IMR-90 (cell line): ENCODE measurements at regions not wholly inside any gene's neighbourhood (a gene's known extent, or its start where the extent isn't known, plus 50 kb on each side); places are given as distances from the start of the nearest gene placed in this dataset.

Source experiments
- ATAC-seq: fragments of 200-7000 bp; cut with Tn5 transposase; 2 replicates; pipeline ENCODE4 v1.9.1; 2020; ENCODE audit warnings: low read depth, mild to moderate bottlenecking, moderate library complexity
- BruUV-seq: library from RNA; stranded (reverse); fragments of 400-500 nt; replicated peaks from 2 replicates; lab custom pipeline; 2021; lab: Mats Ljungman, UMichigan
- CTCF ChIA-PET: fragments of 300-600 bp; formaldehyde crosslinking; extraction: SDS; loops from one replicate; lab custom pipeline; 2021; ENCODE audit warnings: antibody characterized with exemption; lab: Yijun Ruan, JAX
- POLR2A ChIA-PET: fragments of 300-600 bp; sonication (Branson Sonifier 250); formaldehyde crosslinking; loops from one replicate; lab custom pipeline; 2022; ENCODE audit warnings: antibody characterized with exemption; ENCODE audit not compliant: unreplicated experiment; lab: Charles Lee
- DNase-seq: peaks from one replicate; pipeline ENCODE4 v3.0.0; 2013
- H2AFZ ChIP-seq: replicated peaks from 2 replicates; pipeline ENCODE3; 2013; ENCODE audit warnings: low read length, mild to moderate bottlenecking; ENCODE audit not compliant: poor library complexity
- H2AK5ac ChIP-seq: 2 replicates; pipeline ENCODE4 v1.6.1; 2013; ENCODE audit warnings: low read depth, low read length, inconsistent platforms
- H2AK9ac ChIP-seq: replicated peaks from 2 replicates; pipeline ENCODE3; 2013; ENCODE audit warnings: mild to moderate bottlenecking, low read depth, low read length, moderate library complexity; ENCODE audit not compliant: poor library complexity
- H2BK120ac ChIP-seq: 2 replicates; pipeline ENCODE4 v1.6.1; 2013; ENCODE audit warnings: low read depth, low read length, inconsistent platforms
- H2BK15ac ChIP-seq: 3 replicates; pipeline ENCODE4 v1.6.1; 2013; ENCODE audit warnings: low read depth, low read length, inconsistent platforms
- H2BK20ac ChIP-seq: 2 replicates; pipeline ENCODE4 v1.6.1; 2013; ENCODE audit warnings: low read depth, mild to moderate bottlenecking, inconsistent platforms, low read length, moderate library complexity
- H2BK5ac ChIP-seq: 2 replicates; pipeline ENCODE4 v1.6.1; 2013; ENCODE audit warnings: mild to moderate bottlenecking, low read depth, low read length, inconsistent platforms; ENCODE audit not compliant: poor library complexity, severe bottlenecking
- H3K14ac ChIP-seq: replicated peaks from 2 replicates; pipeline ENCODE4 v1.6.1; 2013; ENCODE audit warnings: low read depth, low read length, inconsistent platforms
- H3K18ac ChIP-seq: 2 replicates; pipeline ENCODE4 v1.6.1; 2013; ENCODE audit warnings: low read depth, low read length, control low read depth
- H3K23ac ChIP-seq: 2 replicates; pipeline ENCODE4 v1.6.1; 2013; ENCODE audit warnings: low read depth, low read length, inconsistent platforms
- H3K27ac ChIP-seq: 2 replicates; pipeline ENCODE4 v1.5.1; 2013; ENCODE audit warnings: mild to moderate bottlenecking, control low read depth, low read length; ENCODE audit not compliant: insufficient read depth
- H3K27me3 ChIP-seq: 2 replicates; pipeline ENCODE4 v1.6.1; 2013; ENCODE audit warnings: low read length; ENCODE audit not compliant: control insufficient read depth, insufficient read depth
- H3K36me3 ChIP-seq: 2 replicates; pipeline ENCODE4 v1.6.1; 2013; ENCODE audit warnings: low read length, mixed read lengths; ENCODE audit not compliant: control insufficient read depth, insufficient read depth
- H3K4ac ChIP-seq: 2 replicates; pipeline ENCODE4 v1.6.1; 2013; ENCODE audit warnings: low read depth, low read length, inconsistent platforms
- H3K4me1 ChIP-seq: 2 replicates; pipeline ENCODE4 v1.6.1; 2013; ENCODE audit warnings: low read length, mixed read lengths; ENCODE audit not compliant: control insufficient read depth, insufficient read depth
- H3K4me2 ChIP-seq: 2 replicates; pipeline ENCODE4 v1.6.1; 2013; ENCODE audit warnings: low read depth, mild to moderate bottlenecking, control low read depth, low read length, moderate library complexity
- H3K4me3 ChIP-seq: 2 replicates; pipeline ENCODE4 v1.5.1; 2013; ENCODE audit warnings: low read depth, mild to moderate bottlenecking, control low read depth, low read length, moderate library complexity; ENCODE audit not compliant: insufficient read depth
- H3K56ac ChIP-seq: 2 replicates; pipeline ENCODE4 v1.6.1; 2013; ENCODE audit warnings: low read length, inconsistent platforms; ENCODE audit not compliant: insufficient read depth; ENCODE audit errors: extremely low read depth
- H3K79me1 ChIP-seq, 2 experiments: 2 replicates each; pipeline ENCODE4 v1.6.1; 2013; ENCODE audit warnings: low read length in 2 of 2, inconsistent platforms in 1 of 2, low read depth in 1 of 2
- H3K9ac ChIP-seq: 2 replicates; pipeline ENCODE4 v1.6.1; 2013; ENCODE audit warnings: low read depth, low read length, control low read depth
- H3K9me1 ChIP-seq: 2 replicates; pipeline ENCODE4 v1.6.1; 2013; ENCODE audit warnings: low read length, inconsistent platforms; ENCODE audit not compliant: insufficient read depth
- H3K9me3 ChIP-seq: 2 replicates; pipeline ENCODE4 v1.6.1; 2013; ENCODE audit warnings: low read length; ENCODE audit not compliant: control insufficient read depth, insufficient read depth
- H4K20me1 ChIP-seq: 2 replicates; pipeline ENCODE4 v1.6.1; 2013; ENCODE audit warnings: low read length, inconsistent platforms; ENCODE audit not compliant: insufficient read depth
- H4K5ac ChIP-seq: 2 replicates; pipeline ENCODE4 v1.6.1; 2013; ENCODE audit warnings: mild to moderate bottlenecking, low read depth, low read length, control low read depth
- H4K8ac ChIP-seq, 2 experiments: 2 replicates each; pipeline ENCODE4 v1.6.1; 2013; ENCODE audit warnings: low read depth in 2 of 2, low read length in 2 of 2, control low read depth in 1 of 2, inconsistent platforms in 1 of 2
- H4K91ac ChIP-seq: 2 replicates; pipeline ENCODE4 v1.6.1; 2013; ENCODE audit warnings: low read depth, low read length, inconsistent platforms; ENCODE audit not compliant: insufficient read depth
- CEBPB ChIP-seq: IDR thresholded peaks from 2 replicates; pipeline ENCODE4 v1.6.1; 2012; ENCODE audit warnings: low read depth, low read length, improper control_type of control experiment
- ELK1 ChIP-seq: fragments of 150-350 bp; IDR thresholded peaks from 2 replicates; pipeline ENCODE4 v1.6.1; 2016; ENCODE audit warnings: low read depth, mild to moderate bottlenecking, low read length, moderate library complexity, borderline replicate concordance
- FOS ChIP-seq: fragments of 150-350 bp; IDR thresholded peaks from 2 replicates; pipeline ENCODE4 v1.6.1; 2016; ENCODE audit warnings: low read depth, low read length
- MXI1 ChIP-seq: IDR thresholded peaks from 2 replicates; pipeline ENCODE4 v1.6.1; 2012; ENCODE audit warnings: low read depth, mild to moderate bottlenecking, low read length, moderate library complexity, borderline replicate concordance
- NFE2L2 ChIP-seq: fragments of 150-350 bp; IDR thresholded peaks from 2 replicates; pipeline ENCODE4 v1.6.1; 2016; ENCODE audit warnings: low read depth, mild to moderate bottlenecking, low read length
- RFX5 ChIP-seq: IDR thresholded peaks from 2 replicates; pipeline ENCODE4 v1.8.0; 2012; ENCODE audit warnings: low read depth, mild to moderate bottlenecking, low read length, moderate library complexity
- WGBS, 2 experiments: methylation state at CpG; one replicate each; pipeline versions ENCODE4 v1.1.5 to v1.1.7; 2013; ENCODE audit warnings: missing lambda C conversion rate in 2 of 2; ENCODE audit not compliant: insufficient read length in 1 of 2; ENCODE audit errors: extremely low coverage in 2 of 2; 5-methylcytosine and 5-hydroxymethylcytosine counted together
- dilution Hi-C: fragments of 300-500 bp; cut with HindIII; formaldehyde crosslinking; loops from one replicate; pipeline ENCODE4 v1.14.3; 2018; ENCODE audit warnings: low sequenced_read_pairs; ENCODE audit not compliant: unreplicated experiment
- in situ Hi-C: fragments of 300-500 bp; cut with MboI; formaldehyde crosslinking; loops from 3 replicates; pipeline ENCODE4 v1.14.3; 2019; ENCODE audit warnings: low sequenced_read_pairs, inconsistent platforms, mixed read lengths
- intact Hi-C: fragments of 100-400 bp; cut with micrococcal nuclease; formaldehyde crosslinking; loops from 2 replicates; pipeline ENCODE4 v1.10.0; 2022
- TF ChIP-seq, protein P1 (sequence below): conservative IDR thresholded peaks from 2 replicates; pipeline ENCODE4 v1.5.1; 2012; ENCODE audit warnings: mild to moderate bottlenecking, low read depth, low read length, improper control_type of control experiment

- Histone ChIP-seq H4K8ac (no peak overlapping the region), H2AFZ (no peak overlapping the region), H3K4me3 (no peak overlapping the region), H2AK9ac (no peak overlapping the region), H2AK5ac (no peak overlapping the region), H2BK120ac (no peak overlapping the region), H3K36me3 (no peaks in the 10 kb centered on the region), H3K4me1 (no peaks in the 10 kb centered on the region), H2BK15ac (no peak overlapping the region), H3K56ac (no peak overlapping the region), H4K91ac (no peak overlapping the region), H3K9me1 (no peaks in the 10 kb centered on the region), H3K14ac (no peak overlapping the region), H3K4me2 (no peak overlapping the region), H3K9ac (no peak overlapping the region), H3K27me3 (no peaks in the 10 kb centered on the region), H3K27ac (no peak overlapping the region), H3K18ac (no peak overlapping the region), H3K79me1 (no peaks in the 10 kb centered on the region), H4K20me1 (no peaks in the 10 kb centered on the region), H3K9me3 (no peaks in the 10 kb centered on the region; the same call in 1 of the 2 replicates), H3K4ac (no peak overlapping the region), H2BK5ac (no peak overlapping the region), H2BK20ac (no peak overlapping the region), H4K5ac (no peak overlapping the region), H3K23ac (no peak overlapping the region)
- ATAC-seq = no peak
- intact Hi-C loops (no loop called here), in situ Hi-C loops (no loop called here), dilution Hi-C loops (no loop called here)
- DNase-seq = no peak
- ChIA-PET CTCF (no interaction called here), POLR2A (no interaction called here)
- TF ChIP-seq, protein P1, sequence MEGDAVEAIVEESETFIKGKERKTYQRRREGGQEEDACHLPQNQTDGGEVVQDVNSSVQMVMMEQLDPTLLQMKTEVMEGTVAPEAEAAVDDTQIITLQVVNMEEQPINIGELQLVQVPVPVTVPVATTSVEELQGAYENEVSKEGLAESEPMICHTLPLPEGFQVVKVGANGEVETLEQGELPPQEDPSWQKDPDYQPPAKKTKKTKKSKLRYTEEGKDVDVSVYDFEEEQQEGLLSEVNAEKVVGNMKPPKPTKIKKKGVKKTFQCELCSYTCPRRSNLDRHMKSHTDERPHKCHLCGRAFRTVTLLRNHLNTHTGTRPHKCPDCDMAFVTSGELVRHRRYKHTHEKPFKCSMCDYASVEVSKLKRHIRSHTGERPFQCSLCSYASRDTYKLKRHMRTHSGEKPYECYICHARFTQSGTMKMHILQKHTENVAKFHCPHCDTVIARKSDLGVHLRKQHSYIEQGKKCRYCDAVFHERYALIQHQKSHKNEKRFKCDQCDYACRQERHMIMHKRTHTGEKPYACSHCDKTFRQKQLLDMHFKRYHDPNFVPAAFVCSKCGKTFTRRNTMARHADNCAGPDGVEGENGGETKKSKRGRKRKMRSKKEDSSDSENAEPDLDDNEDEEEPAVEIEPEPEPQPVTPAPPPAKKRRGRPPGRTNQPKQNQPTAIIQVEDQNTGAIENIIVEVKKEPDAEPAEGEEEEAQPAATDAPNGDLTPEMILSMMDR = no peak
- TF ChIP-seq RFX5 = no peak
- no peak for TF ChIP-seq CEBPB
- no peak for TF ChIP-seq NFE2L2
- no peak for TF ChIP-seq ELK1
- no peak for TF ChIP-seq FOS
- TF ChIP-seq MXI1 = no peak
- no TSS peak for BruUV-seq
- no CpG with 5 or more reads among the region's 2 CpGs for WGBS, 2 experiments
Observed at GRCh38 chr16:54595621-54596020, 309.0 kb upstream of the IRX3 start.
